K562 (cell line): ENCODE measurements at regions not wholly inside any gene's neighbourhood (a gene's known extent, or its start where the extent isn't known, plus 50 kb on each side); places are given as distances from the start of the nearest gene placed in this dataset.

Source experiments
- ATAC-seq: fragments of 200-7000 bp; cut with Tn5 transposase; 3 replicates; pipeline ENCODE4 v1.9.1; 2020; ENCODE audit warnings: moderate library complexity
- BruUV-seq: library from RNA; stranded (reverse); fragments of 400-500 nt; replicated peaks from 2 replicates; lab custom pipeline; 2021; lab: Mats Ljungman, UMichigan
- CTCF ChIA-PET: fragments of 300-600 bp; formaldehyde crosslinking; extraction: SDS; loops from one replicate; lab custom pipeline; 2021; ENCODE audit warnings: low intra/inter-chr PET ratio; lab: Yijun Ruan, JAX
- POLR2A ChIA-PET: fragments of 300-600, 350-650 bp; sonication (Branson Sonifier 250); formaldehyde crosslinking; extraction: SDS; loops from one replicate; lab custom pipeline; 2021; ENCODE audit warnings: antibody characterized with exemption, inconsistent platforms; lab: Yijun Ruan, JAX
- DNase-seq, 4 experiments: peaks; one replicate each; pipeline versions ENCODE4 v3.0.0 to v3.0.0-alpha.2; 2011 to 2018; ENCODE audit warnings: low spot score in 3 of 4, mixed read lengths in 3 of 4; ENCODE audit errors: extremely low read depth in 1 of 4
- FAIRE-seq: peaks from 2 replicates; lab custom pipeline; 2011; peaks lifted over from hg19 to GRCh38; lab: Jason Lieb, UNC
- H2AFZ ChIP-seq: 2 replicates; pipeline ENCODE4 v1.6.0; 2011; ENCODE audit warnings: low read depth, low read length, control low read depth, inconsistent platforms
- H3K27ac ChIP-seq: fragments of 200-600 bp; 3 replicates; pipeline ENCODE4 v1.8.0; 2011; ENCODE audit warnings: low read depth, mild to moderate bottlenecking, control low read depth, inconsistent platforms, low read length, moderate library complexity, mixed read lengths; ENCODE audit errors: extremely low read depth
- H3K27me3 ChIP-seq, 2 experiments: fragments of 300-600 bp in 1 of 2; 2 replicates in 1 of 2; 3 replicates in 1 of 2; pipeline versions ENCODE4 v1.6.0 to v1.8.0; 2011; ENCODE audit warnings: inconsistent platforms in 2 of 2, low read length in 2 of 2, mild to moderate bottlenecking in 1 of 2, mixed read lengths in 1 of 2, moderate library complexity in 1 of 2; ENCODE audit not compliant: control insufficient read depth in 2 of 2, insufficient read depth in 2 of 2
- H3K36me3 ChIP-seq: fragments of 300-600 bp; 3 replicates; pipeline ENCODE4 v1.8.0; 2011; ENCODE audit warnings: mild to moderate bottlenecking, low read length, inconsistent platforms; ENCODE audit not compliant: control insufficient read depth, insufficient read depth
- H3K4me1 ChIP-seq, 2 experiments: fragments of 200-600 bp in 1 of 2; replicated peaks in 1 of 2; 2 replicates in 1 of 2; 3 replicates in 1 of 2; pipeline versions ENCODE4 v1.5.1 to v1.8.0; 2011; ENCODE audit warnings: inconsistent platforms in 2 of 2, low read length in 2 of 2, mild to moderate bottlenecking in 1 of 2, mixed read lengths in 1 of 2, moderate library complexity in 1 of 2; ENCODE audit not compliant: control insufficient read depth in 2 of 2, insufficient read depth in 2 of 2
- H3K4me2 ChIP-seq: 2 replicates; pipeline ENCODE4 v1.6.1; 2011; ENCODE audit warnings: low read length, control low read depth, inconsistent platforms, mixed read lengths; ENCODE audit not compliant: insufficient read depth
- H3K4me3 ChIP-seq: fragments of 200-600 bp; sonication (generic), shearing (Covaris generic); 2 replicates; pipeline ENCODE4 v1.5.1; 2016; ENCODE audit warnings: control low read depth, inconsistent platforms
- H3K79me2 ChIP-seq: fragments of 200-600 bp; 3 replicates; pipeline ENCODE4 v1.8.0; 2011; ENCODE audit warnings: low read length, inconsistent platforms; ENCODE audit not compliant: control insufficient read depth, insufficient read depth
- H3K9ac ChIP-seq, 2 experiments: 2 replicates each; pipeline versions ENCODE4 v1.6.0 to v1.6.1; 2011; ENCODE audit warnings: low read depth in 2 of 2, low read length in 2 of 2, control low read depth in 1 of 2, inconsistent platforms in 1 of 2, mild to moderate bottlenecking in 1 of 2, mixed read lengths in 1 of 2; ENCODE audit not compliant: insufficient read depth in 1 of 2
- H3K9me1 ChIP-seq: one replicate; pipeline ENCODE4 v1.6.0; 2011; ENCODE audit warnings: inconsistent platforms, mild to moderate bottlenecking, low read length, moderate library complexity; ENCODE audit not compliant: control insufficient read depth, insufficient read depth
- H3K9me3 ChIP-seq: replicated peaks from 2 replicates; pipeline ENCODE4 v1.5.1; 2011; ENCODE audit warnings: low read depth, low read length, inconsistent platforms; ENCODE audit not compliant: control insufficient read depth, insufficient read depth
- H4K20me1 ChIP-seq: replicated peaks from 2 replicates; pipeline ENCODE4 v1.6.1; 2011; ENCODE audit warnings: low read length, inconsistent platforms, mixed read lengths; ENCODE audit not compliant: control insufficient read depth, insufficient read depth
- BDP1 ChIP-seq: IDR thresholded peaks from 3 replicates; pipeline ENCODE4 v1.6.1; 2011; ENCODE audit not compliant: insufficient read length, insufficient read depth
- ELF1 ChIP-seq: fragments of 200-800 bp; sonication (Bioruptor generic); IDR thresholded peaks from 2 replicates; pipeline ENCODE4 v1.6.1; 2016; ENCODE audit warnings: missing genetic modification characterization, missing compliant biosample characterization
- HDAC8 ChIP-seq: fragments of 450-650 bp; IDR thresholded peaks from 2 replicates; pipeline ENCODE4 v1.6.1; 2016; ENCODE audit warnings: mild to moderate bottlenecking, missing genetic modification characterization, moderate library complexity, missing compliant biosample characterization
- NFRKB ChIP-seq: fragments of 450-650 bp; IDR thresholded peaks from 2 replicates; pipeline ENCODE4 v1.6.1; 2016; ENCODE audit warnings: low read depth
- PHB ChIP-seq: fragments of 250-450 bp; sonication (Bioruptor Pico); IDR thresholded peaks from 2 replicates; pipeline ENCODE4 v1.5.0; 2021
- PPARD ChIP-seq: fragments of 250-450 bp; sonication (Bioruptor Pico); IDR thresholded peaks from 2 replicates; pipeline ENCODE4 v1.8.0; 2022; ENCODE audit warnings: inconsistent platforms, mild to moderate bottlenecking, moderate library complexity
- SPI1 ChIP-seq: IDR thresholded peaks from 2 replicates; pipeline ENCODE4 v1.6.1; 2011; ENCODE audit warnings: low read depth, low read length, control low read depth, borderline replicate concordance
- TFAM ChIP-seq: fragments of 250-450 bp; sonication (Bioruptor Pico); conservative IDR thresholded peaks from 2 replicates; pipeline ENCODE4 v1.5.0; 2021; ENCODE audit warnings: mild to moderate bottlenecking, moderate library complexity
- TFE3 ChIP-seq: fragments of 450-650 bp; formaldehyde crosslinking; IDR thresholded peaks from 2 replicates; pipeline ENCODE4 v1.4.0; 2020; ENCODE audit warnings: mild to moderate bottlenecking, mixed read lengths
- ZKSCAN3 ChIP-seq: fragments of 250-450 bp; sonication (Bioruptor Pico); IDR thresholded peaks from 2 replicates; pipeline ENCODE4 v1.4.0; 2020
- ZNF699 ChIP-seq: fragments of 250-450 bp; sonication (Bioruptor Pico); IDR thresholded peaks from 2 replicates; pipeline ENCODE4 v1.8.0; 2021; ENCODE audit warnings: mild to moderate bottlenecking, moderate library complexity; ENCODE audit not compliant: insufficient replicate concordance
- WGBS: fragments of 100-300 bp; shearing (Covaris generic); methylation state at CpG from one replicate; pipeline ENCODE4 v1.1.6; 2016; ENCODE audit warnings: low coverage, mixed read lengths; ENCODE audit not compliant: insufficient coverage; ENCODE audit errors: missing lambda C conversion rate; 5-methylcytosine and 5-hydroxymethylcytosine counted together
- in situ Hi-C: fragments of 300-500 bp; cut with MboI; formaldehyde crosslinking; loops from 4 replicates; pipeline ENCODE4 v1.15.0; 2018; ENCODE audit warnings: inconsistent platforms, mixed read lengths
- intact Hi-C: fragments of 100-400 bp; cut with micrococcal nuclease; formaldehyde crosslinking; loops from 2 replicates; pipeline ENCODE4 v1.14.2; 2022

DNA sequence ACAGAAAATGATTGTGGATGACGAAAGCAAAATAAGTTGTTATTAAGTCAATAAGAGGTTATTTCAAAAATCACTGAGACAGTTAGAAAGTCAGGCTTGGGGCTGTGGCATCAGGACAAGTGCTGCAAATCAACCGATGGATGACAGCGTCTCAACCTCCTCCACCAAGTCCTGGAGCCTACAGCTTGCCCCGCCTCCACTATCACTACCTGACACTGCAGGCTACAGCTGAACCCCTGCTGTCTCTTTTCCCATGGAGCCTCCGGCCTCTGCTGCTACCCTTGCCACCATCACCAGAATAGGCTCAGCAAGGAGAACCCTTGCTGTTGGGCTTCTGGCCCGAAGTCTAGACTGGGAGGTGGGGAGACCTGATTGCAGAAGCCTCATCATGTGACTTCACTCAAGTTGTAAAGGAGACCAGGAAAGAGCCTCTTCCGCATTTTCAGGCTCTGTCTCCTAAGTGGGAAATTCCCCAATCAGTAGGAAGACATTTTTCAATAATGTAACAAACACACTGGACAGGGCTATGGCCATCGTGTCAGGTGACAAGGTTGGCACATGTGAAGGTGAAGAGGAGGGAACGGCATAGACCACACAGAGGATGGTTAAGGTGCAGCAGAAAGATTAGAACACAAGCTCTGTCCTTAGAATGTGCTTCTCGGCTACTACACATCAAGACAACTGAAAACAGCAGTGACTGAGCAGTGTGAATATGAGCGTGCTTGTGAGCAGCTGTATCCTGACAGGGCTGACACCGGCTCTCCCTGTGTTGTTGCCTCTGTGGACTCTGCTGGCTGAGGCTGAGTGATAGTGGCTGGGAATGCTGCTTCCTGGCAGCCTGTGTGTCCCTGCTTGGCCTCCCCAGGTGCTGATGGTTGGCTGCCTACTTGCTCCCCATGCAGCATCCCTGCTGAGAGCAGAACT, 660.7 kb downstream of the PTPRU start:
- CTCF ChIA-PET = no interaction called here
- no peaks in the 10 kb centered on the region for H3K79me2 ChIP-seq
- intact Hi-C loops = no loop called here
- no peaks in the 10 kb centered on the region; the same call in 1 of the 2 replicates for H4K20me1 ChIP-seq
- ATAC-seq = peak; percentile 39; the same call in 2 of the 3 replicates
- no peaks in the 10 kb centered on the region for H3K9me1 ChIP-seq
- no peak for FAIRE-seq
- H3K27ac ChIP-seq = no peak overlapping the region
- TF ChIP-seq ZKSCAN3 (CRISPR knock-in tag) (no peak), NFRKB (no peak), BDP1 (no peak), ZNF699 (CRISPR knock-in tag) (no peak), SPI1 (peak; percentile 45; the same call in 1 of the 2 replicates), ELF1 (tag) (0 out of 2 replicates have a peak, but pooled peaks have one; percentile 59), TFE3 (CRISPR knock-in tag) (peak; percentile 47; the same call in 1 of the 2 replicates), TFAM (CRISPR knock-in tag) (no peak), HDAC8 (no peak), PHB (CRISPR knock-in tag) (no peak), PPARD (no peak)
- no peak for DNase-seq
- no peak overlapping the region for H2AFZ ChIP-seq
- BruUV-seq = no TSS peak
- no peaks in the 10 kb centered on the region for H3K9me3 ChIP-seq
- in situ Hi-C loops = no loop called here
- no peaks in the 10 kb centered on the region for H3K36me3 ChIP-seq
- H3K4me1 ChIP-seq = no peaks in the 10 kb centered on the region
- H3K27me3 ChIP-seq = peaks cover 13 to 35% of the 10 kb centered on the region in 2 experiments; a peak in 3 of 5 replicates
- H3K9ac ChIP-seq = no peak overlapping the region
- under 1% methylated on average over 12 of the region's 12 CpGs for WGBS
- no peak overlapping the region for H3K4me2 ChIP-seq
- POLR2A ChIA-PET = interaction anchor here (0.9 kb wide), 1 partner anchor 9 kb away, joined by 3 read pairs; no protein-coding TSS in a partner anchor
- H3K4me3 ChIP-seq = no peak overlapping the region
